WI38 (cell line): ENCODE measurements at regions not wholly inside any gene's neighbourhood (a gene's known extent, or its start where the extent isn't known, plus 50 kb on each side); places are given as distances from the start of the nearest gene placed in this dataset.

Experiments
- H3K4me3 ChIP-seq: 2 replicates; pipeline ENCODE4 v1.5.1; 2011; ENCODE audit warnings: low read depth, mild to moderate bottlenecking, control low read depth, low read length
- TF ChIP-seq, protein P1 (sequence below): IDR thresholded peaks from 2 replicates; pipeline ENCODE4 v1.5.1; 2012; ENCODE audit warnings: low read depth, mild to moderate bottlenecking, control low read depth, low read length

DNA sequence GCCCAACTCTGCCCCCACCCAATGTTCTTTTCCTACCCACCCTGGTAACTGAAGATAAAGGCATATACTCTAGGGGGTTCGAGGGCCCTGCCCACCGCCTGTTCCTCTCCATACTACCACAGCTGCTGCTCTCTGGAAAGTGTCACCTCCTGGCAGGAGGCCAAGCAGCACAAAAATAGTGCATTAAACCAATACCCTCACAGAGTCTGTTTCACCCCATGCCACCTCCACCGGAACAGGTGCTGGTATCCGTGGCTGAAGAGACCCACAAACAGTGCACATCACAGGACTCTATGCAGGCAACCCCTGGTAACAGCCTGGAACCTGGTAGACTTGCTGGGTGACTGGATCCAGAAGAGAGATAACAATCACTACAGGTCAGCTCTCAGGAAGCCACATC, 85.1 kb upstream of the CTSO start:
- no peak overlapping the region for H3K4me3 ChIP-seq
- TF ChIP-seq, protein P1, sequence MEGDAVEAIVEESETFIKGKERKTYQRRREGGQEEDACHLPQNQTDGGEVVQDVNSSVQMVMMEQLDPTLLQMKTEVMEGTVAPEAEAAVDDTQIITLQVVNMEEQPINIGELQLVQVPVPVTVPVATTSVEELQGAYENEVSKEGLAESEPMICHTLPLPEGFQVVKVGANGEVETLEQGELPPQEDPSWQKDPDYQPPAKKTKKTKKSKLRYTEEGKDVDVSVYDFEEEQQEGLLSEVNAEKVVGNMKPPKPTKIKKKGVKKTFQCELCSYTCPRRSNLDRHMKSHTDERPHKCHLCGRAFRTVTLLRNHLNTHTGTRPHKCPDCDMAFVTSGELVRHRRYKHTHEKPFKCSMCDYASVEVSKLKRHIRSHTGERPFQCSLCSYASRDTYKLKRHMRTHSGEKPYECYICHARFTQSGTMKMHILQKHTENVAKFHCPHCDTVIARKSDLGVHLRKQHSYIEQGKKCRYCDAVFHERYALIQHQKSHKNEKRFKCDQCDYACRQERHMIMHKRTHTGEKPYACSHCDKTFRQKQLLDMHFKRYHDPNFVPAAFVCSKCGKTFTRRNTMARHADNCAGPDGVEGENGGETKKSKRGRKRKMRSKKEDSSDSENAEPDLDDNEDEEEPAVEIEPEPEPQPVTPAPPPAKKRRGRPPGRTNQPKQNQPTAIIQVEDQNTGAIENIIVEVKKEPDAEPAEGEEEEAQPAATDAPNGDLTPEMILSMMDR: no peak

DNA sequence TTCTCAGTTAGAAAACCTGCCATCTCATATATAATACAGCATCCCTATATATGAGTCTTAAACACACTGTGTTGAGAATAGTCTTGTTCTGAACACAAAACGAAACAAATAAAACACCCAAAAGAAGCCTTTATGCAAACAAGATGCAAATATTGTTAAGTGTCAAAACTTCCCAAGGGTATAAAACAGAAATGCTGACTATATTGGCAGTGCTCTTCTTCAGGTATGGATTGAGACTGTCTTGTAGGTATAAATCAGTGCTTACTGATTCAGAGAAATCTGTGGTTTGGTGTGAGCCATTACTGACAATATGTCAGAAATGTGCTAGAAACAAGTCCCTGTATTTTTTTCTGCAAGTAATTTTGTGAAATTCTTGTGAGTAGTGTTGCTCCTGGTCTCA, 82.8 kb upstream of the CTSO start:
- TF ChIP-seq, protein P1: no peak
- H3K4me3 ChIP-seq: no peak overlapping the region

DNA sequence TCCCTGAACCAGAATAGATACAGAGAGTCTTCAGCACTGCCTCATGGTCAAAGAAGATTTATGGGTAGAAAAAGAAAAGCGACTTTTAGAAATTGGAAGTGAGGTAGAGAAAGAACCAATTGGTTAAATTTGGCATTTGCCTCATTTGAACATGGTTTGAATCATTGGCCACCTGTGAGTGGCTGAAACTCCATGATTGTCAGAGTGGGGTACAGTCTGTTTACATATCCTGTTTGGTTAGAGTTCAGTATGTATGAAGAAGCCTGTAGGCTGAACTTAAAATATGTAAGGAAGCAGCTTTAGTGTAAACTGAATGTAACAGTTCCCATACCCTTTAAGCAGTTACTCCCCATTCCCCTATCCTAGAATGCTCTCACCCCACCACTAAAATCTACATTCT, 76.0 kb upstream of the CTSO start:
- TF ChIP-seq, protein P1: no peak
- no peak overlapping the region for H3K4me3 ChIP-seq

DNA sequence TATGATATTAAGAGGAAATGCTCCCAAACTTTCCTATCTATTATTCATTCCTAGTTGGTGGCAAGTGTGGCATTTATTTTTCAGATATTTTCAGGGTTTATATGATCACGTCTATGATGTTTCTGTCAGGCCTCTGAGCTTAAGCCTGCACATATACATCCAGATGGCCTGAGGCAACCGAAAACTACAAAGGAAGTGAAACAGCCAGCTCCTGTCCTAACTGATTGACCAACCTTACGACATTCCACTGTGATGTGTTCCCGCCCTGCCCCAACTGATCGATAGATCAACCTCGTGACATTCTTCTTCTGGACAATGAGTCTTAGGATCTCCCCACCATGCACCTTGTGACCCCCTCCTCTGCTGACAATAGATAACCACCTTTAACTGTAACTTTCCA, 67.6 kb upstream of the CTSO start:
- H3K4me3 ChIP-seq: no peak overlapping the region
- TF ChIP-seq, protein P1: no peak

DNA sequence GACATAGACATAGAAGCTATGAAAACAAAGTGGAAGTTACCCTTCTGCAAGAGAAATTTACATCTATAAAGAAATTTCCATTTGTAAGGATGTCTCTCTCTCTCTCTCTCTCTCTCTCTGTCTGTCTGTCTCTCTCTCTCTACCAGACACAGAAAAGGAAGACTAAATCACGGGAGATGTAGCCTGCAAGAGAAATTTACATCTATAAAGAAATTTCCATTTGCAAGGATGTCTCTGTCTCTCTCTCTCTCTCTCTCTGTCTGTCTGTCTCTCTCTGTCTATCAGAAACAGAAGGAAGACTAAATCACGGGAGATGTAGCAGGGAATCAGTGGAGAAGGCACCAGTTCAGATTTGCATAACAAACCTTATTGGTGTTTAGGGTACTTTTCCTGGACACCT, 65.6 kb upstream of the CTSO start:
- H3K4me3 ChIP-seq: no peak overlapping the region

DNA sequence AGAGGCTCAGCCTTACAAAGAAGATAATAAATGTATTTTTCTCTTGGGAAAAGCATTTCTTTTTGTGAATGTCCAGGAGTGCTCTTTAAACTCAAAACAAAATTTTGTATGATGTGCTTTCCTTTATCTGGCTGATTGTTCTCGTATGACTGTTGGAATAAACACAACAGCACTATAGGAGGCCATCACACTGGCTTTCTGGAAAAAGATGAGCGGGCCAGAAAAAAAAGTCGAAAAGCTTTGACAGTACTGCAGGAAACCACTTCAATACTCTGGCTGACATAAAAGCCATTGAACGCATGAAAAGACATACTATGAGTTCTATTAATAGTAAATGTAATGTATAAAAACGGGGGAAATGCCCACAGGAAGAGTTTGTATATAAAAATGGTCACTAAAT, 64.7 kb upstream of the CTSO start:
- H3K4me3 ChIP-seq: no peak overlapping the region
- TF ChIP-seq, protein P1: no peak

More for the DNA sequence above, 65.6 kb upstream of the CTSO start:
- TF ChIP-seq, protein P1: no peak

DNA sequence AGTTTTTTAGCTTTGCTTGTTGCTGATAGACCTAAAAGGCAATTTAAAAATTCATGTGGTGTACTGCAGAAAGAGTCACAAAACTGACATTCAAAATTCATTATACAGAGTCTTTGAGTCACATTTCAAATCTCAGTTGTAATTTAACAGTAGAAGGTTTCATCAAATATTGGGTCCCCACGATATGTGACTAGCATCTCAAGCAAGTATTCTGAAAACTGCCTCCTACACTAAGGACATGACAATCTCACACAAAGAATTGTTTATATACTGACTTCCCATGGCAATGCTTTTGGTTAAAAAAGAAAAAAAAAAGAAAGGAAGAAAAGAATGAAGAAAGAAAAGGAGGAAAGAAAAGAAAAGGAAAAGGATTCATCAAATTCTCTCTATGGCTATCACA, 62.1 kb upstream of the CTSO start:
- TF ChIP-seq, protein P1: no peak
- no peak overlapping the region for H3K4me3 ChIP-seq
